ENCODE measurements at regions not wholly inside any gene's neighbourhood (a gene's known extent, or its start where the extent isn't known, plus 50 kb on each side); places are given as distances from the start of the nearest gene placed in this dataset.

- H3K4me3 ChIP-seq (ENCODE audit: low read length) = no peak overlapping the region
- POLR2A ChIA-PET (ENCODE audit: unreplicated experiment) = no interaction called here
- no peak for TF ChIP-seq EZH2phosphoT487 (IDR thresholded peaks at IDR 0.05; ENCODE audit: borderline replicate concordance, low read length)
- TF ChIP-seq EZH2 (IDR thresholded peaks at IDR 0.05; ENCODE audit: low read length, unreplicated experiment) = no peak
- TF ChIP-seq, protein P1, sequence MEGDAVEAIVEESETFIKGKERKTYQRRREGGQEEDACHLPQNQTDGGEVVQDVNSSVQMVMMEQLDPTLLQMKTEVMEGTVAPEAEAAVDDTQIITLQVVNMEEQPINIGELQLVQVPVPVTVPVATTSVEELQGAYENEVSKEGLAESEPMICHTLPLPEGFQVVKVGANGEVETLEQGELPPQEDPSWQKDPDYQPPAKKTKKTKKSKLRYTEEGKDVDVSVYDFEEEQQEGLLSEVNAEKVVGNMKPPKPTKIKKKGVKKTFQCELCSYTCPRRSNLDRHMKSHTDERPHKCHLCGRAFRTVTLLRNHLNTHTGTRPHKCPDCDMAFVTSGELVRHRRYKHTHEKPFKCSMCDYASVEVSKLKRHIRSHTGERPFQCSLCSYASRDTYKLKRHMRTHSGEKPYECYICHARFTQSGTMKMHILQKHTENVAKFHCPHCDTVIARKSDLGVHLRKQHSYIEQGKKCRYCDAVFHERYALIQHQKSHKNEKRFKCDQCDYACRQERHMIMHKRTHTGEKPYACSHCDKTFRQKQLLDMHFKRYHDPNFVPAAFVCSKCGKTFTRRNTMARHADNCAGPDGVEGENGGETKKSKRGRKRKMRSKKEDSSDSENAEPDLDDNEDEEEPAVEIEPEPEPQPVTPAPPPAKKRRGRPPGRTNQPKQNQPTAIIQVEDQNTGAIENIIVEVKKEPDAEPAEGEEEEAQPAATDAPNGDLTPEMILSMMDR (conservative IDR thresholded peaks at IDR 0.05; ENCODE audit: low read depth, low read length) = no peak
These were observed 138.1 kb downstream of the SUCLG1 start for GRCh38 chr2:84320940-84321339.

GRCh38 chr2:84319581-84319980, 139.5 kb downstream of the SUCLG1 start:
- no peaks in the 10 kb centered on the region for H4K20me1 ChIP-seq (ENCODE audit: low read length)
- intact Hi-C loops (cut with micrococcal nuclease) = no loop called here

More at GRCh38 chr2:84320940-84321339, 138.1 kb downstream of the SUCLG1 start:
- no peak for DNase-seq
- no peaks in the 10 kb centered on the region for H3K4me1 ChIP-seq (ENCODE audit: insufficient read depth, low read length)
- peaks cover 67% of the 10 kb centered on the region for H3K27me3 ChIP-seq (ENCODE audit: low read length)
- CTCF ChIA-PET = no interaction called here
- no peaks in the 10 kb centered on the region for H4K20me1 ChIP-seq (ENCODE audit: low read length)
- no peaks in the 10 kb centered on the region for H3K79me2 ChIP-seq (ENCODE audit: low read length)
- no peak overlapping the region for H2AFZ ChIP-seq (ENCODE audit: low read length)
- no peak overlapping the region for H3K9ac ChIP-seq (ENCODE audit: low read length)
- no peaks in the 10 kb centered on the region for H3K9me3 ChIP-seq (ENCODE audit: low read length)
- no peak for ATAC-seq
- no peaks in the 10 kb centered on the region for H3K9me2 ChIP-seq (replicated peaks; ENCODE audit: low read length)
- H3K4me2 ChIP-seq (ENCODE audit: low read length) = no peak overlapping the region
- no peaks in the 10 kb centered on the region for H3F3A ChIP-seq (ENCODE audit: low read length, unreplicated experiment)
- no TSS peak for BruUV-seq (replicated peaks)
- no peaks in the 10 kb centered on the region for H3K36me3 ChIP-seq (ENCODE audit: low read depth, low read length)
- no peak overlapping the region for H3K27ac ChIP-seq (ENCODE audit: low read length)
- intact Hi-C loops (cut with micrococcal nuclease) = no loop called here

DNA sequence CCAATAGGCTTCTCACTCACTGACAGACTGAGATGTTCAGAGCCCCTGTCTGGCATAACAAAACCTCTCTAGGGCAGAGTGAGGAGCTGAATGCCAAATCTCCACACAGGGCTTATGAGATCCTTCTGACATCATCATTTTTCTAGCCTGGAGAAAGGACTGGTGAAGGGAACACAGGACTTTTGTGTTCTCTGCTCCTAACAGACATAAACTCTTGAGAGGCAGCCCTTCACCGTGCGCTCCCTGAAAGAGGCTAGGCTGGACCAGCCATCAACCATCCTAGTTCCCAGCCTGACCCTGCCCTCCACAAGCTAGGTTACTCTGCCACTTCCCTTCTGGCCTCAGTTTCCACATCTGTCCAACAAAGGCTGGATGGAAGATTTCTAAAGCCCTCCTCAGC, 141.9 kb downstream of the SUCLG1 start:
- intact Hi-C loops (cut with micrococcal nuclease) = no loop called here
- Histone ChIP-seq H3K4me3 (ENCODE audit: low read length) (no peak overlapping the region), H3K79me2 (ENCODE audit: low read length) (no peaks in the 10 kb centered on the region), H3K9me2 (replicated peaks; ENCODE audit: low read length) (no peaks in the 10 kb centered on the region), H3K27me3 (ENCODE audit: low read length) (peaks cover 37% of the 10 kb centered on the region), H3K4me1 (ENCODE audit: insufficient read depth, low read length) (no peaks in the 10 kb centered on the region), H3K27ac (ENCODE audit: low read length) (no peak overlapping the region), H3K36me3 (ENCODE audit: low read depth, low read length) (no peaks in the 10 kb centered on the region), H3F3A (ENCODE audit: low read length, unreplicated experiment) (no peaks in the 10 kb centered on the region), H3K9ac (ENCODE audit: low read length) (no peak overlapping the region), H3K4me2 (ENCODE audit: low read length) (no peak overlapping the region), H2AFZ (ENCODE audit: low read length) (no peak overlapping the region), H4K20me1 (ENCODE audit: low read length) (no peaks in the 10 kb centered on the region), H3K9me3 (ENCODE audit: low read length) (no peaks in the 10 kb centered on the region)
- CTCF ChIA-PET = no interaction called here
- no peak for TF ChIP-seq EZH2phosphoT487 (IDR thresholded peaks at IDR 0.05; ENCODE audit: borderline replicate concordance, low read length)
- TF ChIP-seq, protein P1 (conservative IDR thresholded peaks at IDR 0.05; ENCODE audit: low read depth, low read length) = no peak
- POLR2A ChIA-PET (ENCODE audit: unreplicated experiment) = no interaction called here
- ATAC-seq (no peak), DNase-seq (no peak)
- BruUV-seq (replicated peaks) = no TSS peak

More at GRCh38 chr2:84319581-84319980, 139.5 kb downstream of the SUCLG1 start:
- CTCF ChIA-PET = no interaction called here
- no TSS peak for BruUV-seq (replicated peaks)
- Histone ChIP-seq H3K9me3 (ENCODE audit: low read length) (no peaks in the 10 kb centered on the region), H3K4me2 (ENCODE audit: low read length) (no peak overlapping the region), H3F3A (ENCODE audit: low read length, unreplicated experiment) (no peaks in the 10 kb centered on the region), H3K9me2 (replicated peaks; ENCODE audit: low read length) (no peaks in the 10 kb centered on the region), H3K4me3 (ENCODE audit: low read length) (no peak overlapping the region), H3K4me1 (ENCODE audit: insufficient read depth, low read length) (no peaks in the 10 kb centered on the region), H3K27ac (ENCODE audit: low read length) (no peak overlapping the region), H2AFZ (ENCODE audit: low read length) (no peak overlapping the region), H3K79me2 (ENCODE audit: low read length) (no peaks in the 10 kb centered on the region), H3K9ac (ENCODE audit: low read length) (no peak overlapping the region), H3K36me3 (ENCODE audit: low read depth, low read length) (no peaks in the 10 kb centered on the region), H3K27me3 (ENCODE audit: low read length) (peaks cover 58% of the 10 kb centered on the region)
- POLR2A ChIA-PET (ENCODE audit: unreplicated experiment) = no interaction called here
- ATAC-seq (no peak), DNase-seq (no peak)
- no peak for TF ChIP-seq EZH2 (IDR thresholded peaks at IDR 0.05; ENCODE audit: low read length, unreplicated experiment)
- TF ChIP-seq EZH2phosphoT487 (IDR thresholded peaks at IDR 0.05; ENCODE audit: borderline replicate concordance, low read length) = no peak
- TF ChIP-seq, protein P1 (conservative IDR thresholded peaks at IDR 0.05; ENCODE audit: low read depth, low read length) = no peak
